ENCODE measurements at regions not wholly inside any gene's neighbourhood (a gene's known extent, or its start where the extent isn't known, plus 50 kb on each side); places are given as distances from the start of the nearest gene placed in this dataset.
"Not testable (repeated sequence)": the region's sequence is repeated elsewhere in the genome, so short reads cannot be mapped to it uniquely, and the experiment has no call there.

DNA sequence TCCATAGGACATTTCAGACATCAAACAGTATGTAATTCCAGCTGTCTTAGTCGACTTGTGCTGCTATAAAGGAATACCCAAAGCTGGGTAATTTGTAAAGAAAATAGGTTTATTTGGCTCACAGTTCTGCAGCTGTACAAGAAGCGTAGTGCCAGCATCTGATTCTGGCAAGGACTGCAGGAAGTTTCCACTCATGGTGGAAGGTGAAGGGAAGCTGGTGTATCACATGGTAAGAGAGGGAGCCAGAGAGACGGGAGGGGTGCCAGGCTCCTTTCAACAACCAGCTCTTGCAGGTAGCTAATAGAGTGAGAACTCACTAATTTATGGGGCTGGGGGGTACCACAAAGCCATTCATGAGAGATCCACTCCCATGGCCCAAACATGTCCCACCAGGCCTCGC is 253.0 kb upstream of the FGF13 start:
- Histone ChIP-seq H3K56ac (ENCODE audit: insufficient read length, low read depth, low read length) (no peak overlapping the region), H3T11ph (ENCODE audit: low read length) (no peak overlapping the region), H3K4ac (ENCODE audit: low read depth, low read length) (no peak overlapping the region), H3K4me2 (ENCODE audit: insufficient read depth, insufficient read length, low read length) (no peak overlapping the region), H3K14ac (ENCODE audit: insufficient read depth, low read length) (no peak overlapping the region), H3K18ac (ENCODE audit: insufficient read length, low read depth, low read length) (no peak overlapping the region), H3K23ac (ENCODE audit: insufficient read length, low read depth, low read length) (no peak overlapping the region), H4K5ac (ENCODE audit: insufficient read length, low read depth, low read length) (no peak overlapping the region), H3K27me3 (ENCODE audit: insufficient read depth, low read length) (no peaks in the 10 kb centered on the region), H3K9me3 (ENCODE audit: control insufficient read depth, low read depth, low read length) (no peaks in the 10 kb centered on the region), H4K91ac (ENCODE audit: insufficient read length, low read depth, low read length) (no peak overlapping the region), H3K79me1 (ENCODE audit: insufficient read depth, low read depth, low read length, poor library complexity, severe bottlenecking) (no peaks in the 10 kb centered on the region), H4K8ac (replicated peaks; ENCODE audit: insufficient read length, low read depth, low read length) (no peak overlapping the region), H3K27ac (ENCODE audit: insufficient read length, low read depth, low read length) (no peak overlapping the region), H2BK5ac (ENCODE audit: insufficient read length, low read length) (no peak overlapping the region), H2BK120ac (ENCODE audit: low read depth, low read length, poor library complexity, severe bottlenecking) (no peak overlapping the region), H2AFZ (ENCODE audit: low read length) (no peak overlapping the region), H3K23me2 (ENCODE audit: insufficient read length, low read depth, low read length, poor library complexity, severe bottlenecking) (no peaks in the 10 kb centered on the region), H2BK12ac (ENCODE audit: insufficient read length, low read depth, low read length) (no peak overlapping the region), H4K20me1 (ENCODE audit: control insufficient read depth, insufficient read depth, insufficient read length) (no peaks in the 10 kb centered on the region), H2BK15ac (ENCODE audit: low read depth, low read length) (no peak overlapping the region), H3K9ac (ENCODE audit: extremely low read depth, insufficient read length, low read length) (no peak overlapping the region), H3K4me1 (ENCODE audit: insufficient read depth, low read length) (no peaks in the 10 kb centered on the region), H2BK20ac (ENCODE audit: low read depth, low read length, poor library complexity, severe bottlenecking) (no peak overlapping the region), H3K79me2 (ENCODE audit: insufficient read depth, low read length) (no peaks in the 10 kb centered on the region), H2AK5ac (ENCODE audit: insufficient read length, low read length) (no peak overlapping the region)
- Mint-ChIP-seq H3K9me3 (peaks cover 6 to 61% of the 10 kb centered on the region in 2 experiments; a peak in 4 of 5 replicates), H3K27me3 (ENCODE audit: low read depth) (no peaks in the 10 kb centered on the region), H3K36me3 (ENCODE audit: insufficient read depth in 1 of 3, low read depth in 3 of 3) (no peaks in the 10 kb centered on the region; a peak in 1 of 7 replicates), H3K4me1 (peaks cover 0 to 11% of the 10 kb centered on the region in 2 experiments; a peak in 2 of 4 replicates), H3K4me3 (no peak overlapping the region), H3K27ac (no peak overlapping the region)
- WGBS (ENCODE audit: extremely low coverage, insufficient read length, low lambda C conversion rate) = no CpG with 5 or more reads among the region's 4 CpGs
- TF ChIP-seq, protein P1, sequence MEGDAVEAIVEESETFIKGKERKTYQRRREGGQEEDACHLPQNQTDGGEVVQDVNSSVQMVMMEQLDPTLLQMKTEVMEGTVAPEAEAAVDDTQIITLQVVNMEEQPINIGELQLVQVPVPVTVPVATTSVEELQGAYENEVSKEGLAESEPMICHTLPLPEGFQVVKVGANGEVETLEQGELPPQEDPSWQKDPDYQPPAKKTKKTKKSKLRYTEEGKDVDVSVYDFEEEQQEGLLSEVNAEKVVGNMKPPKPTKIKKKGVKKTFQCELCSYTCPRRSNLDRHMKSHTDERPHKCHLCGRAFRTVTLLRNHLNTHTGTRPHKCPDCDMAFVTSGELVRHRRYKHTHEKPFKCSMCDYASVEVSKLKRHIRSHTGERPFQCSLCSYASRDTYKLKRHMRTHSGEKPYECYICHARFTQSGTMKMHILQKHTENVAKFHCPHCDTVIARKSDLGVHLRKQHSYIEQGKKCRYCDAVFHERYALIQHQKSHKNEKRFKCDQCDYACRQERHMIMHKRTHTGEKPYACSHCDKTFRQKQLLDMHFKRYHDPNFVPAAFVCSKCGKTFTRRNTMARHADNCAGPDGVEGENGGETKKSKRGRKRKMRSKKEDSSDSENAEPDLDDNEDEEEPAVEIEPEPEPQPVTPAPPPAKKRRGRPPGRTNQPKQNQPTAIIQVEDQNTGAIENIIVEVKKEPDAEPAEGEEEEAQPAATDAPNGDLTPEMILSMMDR (conservative IDR thresholded peaks at IDR 0.05) = no peak
- no peak for DNase-seq

DNA sequence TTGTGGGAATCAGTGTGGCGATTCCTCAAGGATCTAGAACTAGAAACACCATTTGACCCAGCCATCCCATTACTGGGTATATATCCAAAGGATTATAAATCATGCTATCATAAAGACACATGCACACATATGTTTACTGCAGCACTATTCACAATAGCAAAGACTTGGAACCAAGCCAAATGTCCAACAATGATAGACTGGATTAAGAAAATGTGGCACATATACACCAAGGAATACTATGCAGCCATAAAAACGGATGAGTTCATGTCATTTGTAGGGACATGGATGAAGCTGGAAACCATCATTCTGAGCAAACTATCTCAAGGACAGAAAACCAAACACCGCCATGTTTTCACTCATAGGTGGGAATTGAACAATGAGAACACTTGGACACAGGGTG is 250.9 kb upstream of the FGF13 start:
- H3K9me3 Mint-ChIP-seq = peaks cover 6 to 62% of the 10 kb centered on the region in 2 experiments; a peak in 4 of 5 replicates
- H3K79me1 ChIP-seq (ENCODE audit: insufficient read depth, low read depth, low read length, poor library complexity, severe bottlenecking); H3K14ac ChIP-seq (ENCODE audit: insufficient read depth, low read length); H3K23ac ChIP-seq (ENCODE audit: insufficient read length, low read depth, low read length); H2BK5ac ChIP-seq (ENCODE audit: insufficient read length, low read length); H2BK15ac ChIP-seq (ENCODE audit: low read depth, low read length); H2AFZ ChIP-seq (ENCODE audit: low read length); H3T11ph ChIP-seq (ENCODE audit: low read length); H3K4me1 ChIP-seq (ENCODE audit: insufficient read depth, low read length); H3K27me3 Mint-ChIP-seq (ENCODE audit: low read depth); H3K4ac ChIP-seq (ENCODE audit: low read depth, low read length); H3K9me3 ChIP-seq (ENCODE audit: control insufficient read depth, low read depth, low read length); H3K27ac Mint-ChIP-seq; H3K27me3 ChIP-seq (ENCODE audit: insufficient read depth, low read length); H3K4me3 Mint-ChIP-seq; H4K91ac ChIP-seq (ENCODE audit: insufficient read length, low read depth, low read length); DNase-seq; H2BK12ac ChIP-seq (ENCODE audit: insufficient read length, low read depth, low read length); H3K23me2 ChIP-seq (ENCODE audit: insufficient read length, low read depth, low read length, poor library complexity, severe bottlenecking); H4K5ac ChIP-seq (ENCODE audit: insufficient read length, low read depth, low read length); H3K4me2 ChIP-seq (ENCODE audit: insufficient read depth, insufficient read length, low read length); H2AK5ac ChIP-seq (ENCODE audit: insufficient read length, low read length); H3K18ac ChIP-seq (ENCODE audit: insufficient read length, low read depth, low read length); H2BK120ac ChIP-seq (ENCODE audit: low read depth, low read length, poor library complexity, severe bottlenecking); H4K20me1 ChIP-seq (ENCODE audit: control insufficient read depth, insufficient read depth, insufficient read length); H3K9ac ChIP-seq (ENCODE audit: extremely low read depth, insufficient read length, low read length); H3K27ac ChIP-seq (ENCODE audit: insufficient read length, low read depth, low read length); H2BK20ac ChIP-seq (ENCODE audit: low read depth, low read length, poor library complexity, severe bottlenecking); H3K79me2 ChIP-seq (ENCODE audit: insufficient read depth, low read length); H3K36me3 Mint-ChIP-seq (ENCODE audit: insufficient read depth in 1 of 3, low read depth in 3 of 3); H3K56ac ChIP-seq (ENCODE audit: insufficient read length, low read depth, low read length); H4K8ac ChIP-seq (replicated peaks; ENCODE audit: insufficient read length, low read depth, low read length): not testable (repeated sequence)
- WGBS (ENCODE audit: extremely low coverage, insufficient read length, low lambda C conversion rate) = no CpG with 5 or more reads among the region's 3 CpGs
- peaks cover 0 to 11% of the 10 kb centered on the region in 2 experiments; a peak in 2 of 4 replicates for H3K4me1 Mint-ChIP-seq
